Spleen (tissue), 11 donors: ENCODE measurements at regions not wholly inside any gene's neighbourhood (a gene's known extent, or its start where the extent isn't known, plus 50 kb on each side); places are given as distances from the start of the nearest gene placed in this dataset.
A peak's percentile ranks its signal among the peaks of the same experiment; 100 is the strongest.

Experiments
- DNase-seq: peaks from one replicate; pipeline ENCODE4 v3.0.0-alpha.2; 2020
- H3K27ac ChIP-seq, 8 donors: fragments of 200-600 bp; sonication (generic) in 7 of 8; 1 replicate in 4 of 8; 2 replicates in 4 of 8; pipeline versions ENCODE4 v1.5.0 to v1.8.0; 2016 to 2021; ENCODE audit warnings: inconsistent platforms in 4 of 8, mild to moderate bottlenecking in 4 of 8, moderate library complexity in 1 of 8
- H3K27me3 ChIP-seq, 7 donors: fragments of 200-600 bp; sonication (generic) in 6 of 7; replicated peaks in 1 of 7; 1 replicate in 4 of 7; 2 replicates in 3 of 7; pipeline versions ENCODE4 v1.5.0 to v1.8.0; 2016 to 2021; ENCODE audit warnings: inconsistent platforms in 3 of 7, mild to moderate bottlenecking in 1 of 7
- H3K36me3 ChIP-seq, 6 donors: fragments of 200-600 bp; sonication (generic) in 5 of 6; 1 replicate in 4 of 6; 2 replicates in 2 of 6; pipeline versions ENCODE4 v1.5.0 to v1.8.0; 2016 to 2021; ENCODE audit warnings: inconsistent platforms in 2 of 6
- H3K4me1 ChIP-seq, 6 donors: fragments of 200-600 bp; sonication (generic) in 5 of 6; 1 replicate in 3 of 6; 2 replicates in 3 of 6; pipeline versions ENCODE4 v1.5.0 to v1.8.0; 2016 to 2021; ENCODE audit warnings: inconsistent platforms in 3 of 6
- H3K4me3 ChIP-seq, 8 donors: fragments of 200-600 bp; sonication (generic) in 7 of 8; 1 replicate in 4 of 8; 2 replicates in 4 of 8; pipeline versions ENCODE4 v1.5.0 to v1.8.0; 2016 to 2021; ENCODE audit warnings: inconsistent platforms in 4 of 8, mild to moderate bottlenecking in 4 of 8, moderate library complexity in 2 of 8
- H3K9me3 ChIP-seq, 8 donors: fragments of 200-600 bp; sonication (generic) in 7 of 8; 1 replicate in 4 of 8; 2 replicates in 4 of 8; pipeline versions ENCODE4 v1.5.0 to v1.8.0; 2016 to 2021; ENCODE audit warnings: inconsistent platforms in 4 of 8
- CTCF ChIP-seq, 11 experiments: fragments of 200-600 bp in 7 of 11; fragments of 450-650 bp in 4 of 11; sonication (generic) in 4 of 11; IDR thresholded peaks in 8 of 11; conservative IDR thresholded peaks in 3 of 11; 1 replicate in 7 of 11; 2 replicates in 4 of 11; pipeline versions ENCODE4 v1.4.0 to v1.8.0; 2016 to 2021; ENCODE audit warnings: antibody characterized with exemption in 11 of 11, inconsistent platforms in 4 of 11, mild to moderate bottlenecking in 1 of 11
- POLR2A ChIP-seq, 3 donors: fragments of 450-650 bp; IDR thresholded peaks; one replicate each; pipeline ENCODE4 v1.5.1; 2017; ENCODE audit warnings: antibody characterized with exemption in 3 of 3, mild to moderate bottlenecking in 1 of 3
- POLR2AphosphoS5 ChIP-seq, 3 donors: sonication (generic); formaldehyde crosslinking; IDR thresholded peaks; one replicate each; pipeline ENCODE4 v1.5.1; 2017; ENCODE audit warnings: antibody characterized with exemption in 3 of 3
- WGBS, 5 donors: extraction: QIAGEN DNeasy Blood & Tissue Kit in 3 of 5; methylation state at CpG; one replicate each; pipeline versions ENCODE4 v1.1.5 to v1.1.7; 2013 to 2018; 5-methylcytosine and 5-hydroxymethylcytosine counted together
- intact Hi-C: fragments of 100-400 bp; cut with DNase I; formaldehyde crosslinking; loops from one replicate; pipeline ENCODE4 v1.15.0; 2023; ENCODE audit warnings: low total_unique reads
- donor health status: healthy with polysubstance abuse.
- donor health status: DM: no; HTN: no; CAD: no; lungs with moderate emphysema.
- donor health status: DM: no; HTN: no; CAD: no.
- donor health status: Bipolar disorder and iron deficiency.
- donor health status: healthy.
- donor health status: DM: no; HTN: no; CAD: no.
- donor health status: DM: yes; HTN: yes; CAD: no.

GRCh38 chr10:29181936-29182335, 106.9 kb upstream of the LYZL1 start:
- no peaks in the 10 kb centered on the region for H3K36me3 ChIP-seq
- no peak for DNase-seq
- TF ChIP-seq CTCF (IDR thresholded peaks at IDR 0.05 in 8 of 11, conservative IDR thresholded peaks at IDR 0.05 in 3 of 11) (no peak), POLR2A (IDR thresholded peaks at IDR 0.05) (no peak), POLR2AphosphoS5 (IDR thresholded peaks at IDR 0.05) (no peak)
- peaks cover 0 to 4% (median 0%) of the 10 kb centered on the region in 6 donors for H3K4me1 ChIP-seq
- H3K27me3 ChIP-seq = no peaks in the 10 kb centered on the region
- 64 to 70% (median 68%) methylated on average over 6 of the region's 6 CpGs for WGBS, 5 donors
- peak overlapping the region in 4 of 8 donors; percentile 31 to 51 (median 46) for H3K27ac ChIP-seq
- H3K4me3 ChIP-seq = no peak overlapping the region
- intact Hi-C loops = no loop called here
- no peaks in the 10 kb centered on the region for H3K9me3 ChIP-seq

GRCh38 chr10:29183301-29183945, 105.4 kb upstream of the LYZL1 start:
- intact Hi-C loops = no loop called here
- Histone ChIP-seq H3K27me3 (no peaks in the 10 kb centered on the region), H3K27ac (peak overlapping the region in 3 of 8 donors; percentile 6 to 25 (median 17)), H3K4me3 (no peak overlapping the region), H3K36me3 (no peaks in the 10 kb centered on the region), H3K4me1 (no peaks in the 10 kb centered on the region), H3K9me3 (no peaks in the 10 kb centered on the region)
- TF ChIP-seq POLR2A (IDR thresholded peaks at IDR 0.05) (no peak), CTCF (IDR thresholded peaks at IDR 0.05 in 8 of 11, conservative IDR thresholded peaks at IDR 0.05 in 3 of 11) (no peak), POLR2AphosphoS5 (IDR thresholded peaks at IDR 0.05) (no peak)
- no peak for DNase-seq
- 74 to 91% (median 78%) methylated on average over 6 of the region's 6 CpGs for WGBS, 5 donors

GRCh38 chr10:29184205-29185000, 104.5 kb upstream of the LYZL1 start:
- no peaks in the 10 kb centered on the region for H3K36me3 ChIP-seq
- no peak for DNase-seq
- H3K4me3 ChIP-seq = no peak overlapping the region
- WGBS, 5 donors = 58 to 76% (median 69%) methylated on average over 4 of the region's 4 CpGs
- no peaks in the 10 kb centered on the region for H3K9me3 ChIP-seq
- intact Hi-C loops = no loop called here
- TF ChIP-seq CTCF (IDR thresholded peaks at IDR 0.05 in 8 of 11, conservative IDR thresholded peaks at IDR 0.05 in 3 of 11) (no peak), POLR2A (IDR thresholded peaks at IDR 0.05) (no peak), POLR2AphosphoS5 (IDR thresholded peaks at IDR 0.05) (no peak)
- no peaks in the 10 kb centered on the region for H3K4me1 ChIP-seq
- H3K27me3 ChIP-seq = no peaks in the 10 kb centered on the region
- peak overlapping the region in 2 of 8 donors; percentile 9 to 35 for H3K27ac ChIP-seq

- Histone ChIP-seq H3K27me3 (no peaks in the 10 kb centered on the region), H3K36me3 (no peaks in the 10 kb centered on the region), H3K9me3 (no peaks in the 10 kb centered on the region), H3K4me3 (no peak overlapping the region), H3K27ac (peak overlapping the region in 4 of 8 donors; percentile 9 to 43 (median 36)), H3K4me1 (no peaks in the 10 kb centered on the region)
- no peak for DNase-seq
- WGBS, 5 donors = 80 to 94% (median 84%) methylated on average over 5 of the region's 5 CpGs
- no peak for TF ChIP-seq CTCF (IDR thresholded peaks at IDR 0.05 in 8 of 11, conservative IDR thresholded peaks at IDR 0.05 in 3 of 11)
- TF ChIP-seq POLR2A (IDR thresholded peaks at IDR 0.05) = no peak
- no peak for TF ChIP-seq POLR2AphosphoS5 (IDR thresholded peaks at IDR 0.05)
- intact Hi-C loops = no loop called here
These were observed 103.8 kb upstream of the LYZL1 start for GRCh38 chr10:29185050-29185449.
